Activated CD4-positive, alpha-beta memory T cell treated with anti-CD3 and anti-CD28 coated beads, Interleukin-2, amount 10 ng/mL, durations not matched to agents 7 days and 5 days (primary cell): ENCODE measurements at regions not wholly inside any gene's neighbourhood (a gene's known extent, or its start where the extent isn't known, plus 50 kb on each side); places are given as distances from the start of the nearest gene placed in this dataset.

Experiments used
- CTCF ChIA-PET: fragments of 350-600 bp; sonication (Branson Sonifier 250); formaldehyde crosslinking; loops from one replicate; lab custom pipeline; 2021; ENCODE audit warnings: antibody characterized with exemption, inconsistent platforms; lab: Charles Lee
- POLR2A ChIA-PET: fragments of 350-600 bp; sonication (Branson Sonifier 250); formaldehyde crosslinking; loops from one replicate; lab custom pipeline; 2021; ENCODE audit warnings: antibody characterized with exemption; lab: Charles Lee
- DNase-seq: peaks from one replicate; pipeline ENCODE4 v3.0.0-alpha.2; 2020
- H3K27ac Mint-ChIP-seq: one replicate; pipeline ENCODE4 v1.8.0; 2021; ENCODE audit warnings: mild to moderate bottlenecking, mixed read lengths
- H3K27me3 Mint-ChIP-seq: one replicate; pipeline ENCODE4 v1.8.0; 2021; ENCODE audit warnings: mixed read lengths
- H3K36me3 Mint-ChIP-seq: one replicate; pipeline ENCODE4 v1.8.0; 2021; ENCODE audit warnings: low read depth, mixed read lengths
- H3K4me1 Mint-ChIP-seq: one replicate; pipeline ENCODE4 v1.8.0; 2021; ENCODE audit warnings: mixed read lengths
- H3K4me3 Mint-ChIP-seq: one replicate; pipeline ENCODE4 v1.8.0; 2021; ENCODE audit warnings: mild to moderate bottlenecking, mixed read lengths
- H3K9me3 Mint-ChIP-seq: one replicate; pipeline ENCODE4 v1.8.0; 2021; ENCODE audit warnings: mixed read lengths

GRCh38 chr4:81883004-81883403 lies 411.3 kb upstream of the RASGEF1B start:
- H3K36me3 Mint-ChIP-seq = no peaks in the 10 kb centered on the region
- no peaks in the 10 kb centered on the region for H3K9me3 Mint-ChIP-seq
- no peak overlapping the region for H3K4me3 Mint-ChIP-seq
- no peaks in the 10 kb centered on the region for H3K4me1 Mint-ChIP-seq
- ChIA-PET CTCF (no interaction called here), POLR2A (no interaction called here)
- no peak overlapping the region for H3K27ac Mint-ChIP-seq
- H3K27me3 Mint-ChIP-seq = peaks cover 4% of the 10 kb centered on the region
- DNase-seq = no peak

GRCh38 chr4:81881855-81882621 lies 410.3 kb upstream of the RASGEF1B start:
- CTCF ChIA-PET = no interaction called here
- no peaks in the 10 kb centered on the region for H3K9me3 Mint-ChIP-seq

GRCh38 chr4:81876106-81876505 lies 404.4 kb upstream of the RASGEF1B start:
- Mint-ChIP-seq H3K9me3 (no peaks in the 10 kb centered on the region), H3K4me1 (no peaks in the 10 kb centered on the region), H3K36me3 (no peaks in the 10 kb centered on the region)

More at GRCh38 chr4:81881855-81882621, 410.3 kb upstream of the RASGEF1B start:
- DNase-seq = no peak
- POLR2A ChIA-PET = no interaction called here
- Mint-ChIP-seq H3K27ac (no peak overlapping the region), H3K36me3 (no peaks in the 10 kb centered on the region), H3K27me3 (peaks cover 4% of the 10 kb centered on the region), H3K4me1 (no peaks in the 10 kb centered on the region), H3K4me3 (no peak overlapping the region)

GRCh38 chr4:81874661-81875515 lies 403.2 kb upstream of the RASGEF1B start:
- no peaks in the 10 kb centered on the region for H3K9me3 Mint-ChIP-seq
- no peaks in the 10 kb centered on the region for H3K27me3 Mint-ChIP-seq
- no peaks in the 10 kb centered on the region for H3K36me3 Mint-ChIP-seq
- CTCF ChIA-PET = no interaction called here
- H3K4me1 Mint-ChIP-seq = no peaks in the 10 kb centered on the region
- DNase-seq = no peak
- H3K4me3 Mint-ChIP-seq = no peak overlapping the region
- POLR2A ChIA-PET = no interaction called here
- no peak overlapping the region for H3K27ac Mint-ChIP-seq

More at GRCh38 chr4:81876106-81876505, 404.4 kb upstream of the RASGEF1B start:
- CTCF ChIA-PET = no interaction called here
- no peak for DNase-seq
- Mint-ChIP-seq H3K27ac (no peak overlapping the region), H3K4me3 (no peak overlapping the region), H3K27me3 (no peaks in the 10 kb centered on the region)
- POLR2A ChIA-PET = no interaction called here

- H3K4me3 Mint-ChIP-seq = no peak overlapping the region
- CTCF ChIA-PET = no interaction called here
- no peaks in the 10 kb centered on the region for H3K4me1 Mint-ChIP-seq
Observed at GRCh38 chr4:81870275-81870674, 398.6 kb upstream of the RASGEF1B start.

GRCh38 chr4:81860111-81860510 lies 388.4 kb upstream of the RASGEF1B start:
- no peaks in the 10 kb centered on the region for H3K36me3 Mint-ChIP-seq
- H3K4me1 Mint-ChIP-seq = no peaks in the 10 kb centered on the region
- H3K4me3 Mint-ChIP-seq = no peak overlapping the region
- peaks cover 1% of the 10 kb centered on the region for H3K9me3 Mint-ChIP-seq
- H3K27ac Mint-ChIP-seq = no peak overlapping the region
- ChIA-PET CTCF (no interaction called here), POLR2A (no interaction called here)
- no peak for DNase-seq
- H3K27me3 Mint-ChIP-seq = peaks cover 2% of the 10 kb centered on the region

More at GRCh38 chr4:81870275-81870674, 398.6 kb upstream of the RASGEF1B start:
- Mint-ChIP-seq H3K36me3 (no peaks in the 10 kb centered on the region), H3K27ac (no peak overlapping the region), H3K9me3 (no peaks in the 10 kb centered on the region), H3K27me3 (no peaks in the 10 kb centered on the region)
- no peak for DNase-seq
- POLR2A ChIA-PET = no interaction called here

GRCh38 chr4:81854406-81854805 lies 382.7 kb upstream of the RASGEF1B start:
- ChIA-PET POLR2A (no interaction called here), CTCF (no interaction called here)
- no peaks in the 10 kb centered on the region for H3K4me1 Mint-ChIP-seq
- no peak overlapping the region for H3K4me3 Mint-ChIP-seq
- peaks cover 18% of the 10 kb centered on the region for H3K9me3 Mint-ChIP-seq
- no peak overlapping the region for H3K27ac Mint-ChIP-seq
- H3K27me3 Mint-ChIP-seq = no peaks in the 10 kb centered on the region
- no peaks in the 10 kb centered on the region for H3K36me3 Mint-ChIP-seq
- no peak for DNase-seq

- Mint-ChIP-seq H3K4me1 (no peaks in the 10 kb centered on the region), H3K4me3 (no peak overlapping the region), H3K36me3 (no peaks in the 10 kb centered on the region), H3K27ac (no peak overlapping the region), H3K9me3 (peaks cover 18% of the 10 kb centered on the region), H3K27me3 (no peaks in the 10 kb centered on the region)
- ChIA-PET POLR2A (no interaction called here), CTCF (no interaction called here)
- DNase-seq = no peak
Observed at GRCh38 chr4:81852031-81852715, 380.5 kb upstream of the RASGEF1B start.

- peaks cover 18% of the 10 kb centered on the region for H3K9me3 Mint-ChIP-seq
- no peak for DNase-seq
- no peaks in the 10 kb centered on the region for H3K27me3 Mint-ChIP-seq
- H3K36me3 Mint-ChIP-seq = no peaks in the 10 kb centered on the region
- no peak overlapping the region for H3K4me3 Mint-ChIP-seq
- ChIA-PET CTCF (interaction anchor here (1.1 kb wide), 1 partner anchor 379 kb away, joined by 3 read pairs; the partner anchor contains the start of gene RASGEF1B), POLR2A (no interaction called here)
- H3K4me1 Mint-ChIP-seq = no peaks in the 10 kb centered on the region
- H3K27ac Mint-ChIP-seq = no peak overlapping the region
Observed at GRCh38 chr4:81850701-81851100, 379.0 kb upstream of the RASGEF1B start.

- ChIA-PET POLR2A (no interaction called here), CTCF (interaction anchor here (1.1 to 6.1 kb wide), 4 partner anchors 16 to 393 kb away, joined by 3 to 66 read pairs (median 6); no protein-coding TSS in a partner anchor)
- no peak overlapping the region for H3K27ac Mint-ChIP-seq
- H3K9me3 Mint-ChIP-seq = no peaks in the 10 kb centered on the region
- no peaks in the 10 kb centered on the region for H3K36me3 Mint-ChIP-seq
- H3K4me3 Mint-ChIP-seq = no peak overlapping the region
- no peak for DNase-seq
- no peaks in the 10 kb centered on the region for H3K27me3 Mint-ChIP-seq
- H3K4me1 Mint-ChIP-seq = no peaks in the 10 kb centered on the region
Observed at GRCh38 chr4:81845761-81846160, 374.1 kb upstream of the RASGEF1B start.

GRCh38 chr4:81845273-81845672 lies 373.6 kb upstream of the RASGEF1B start:
- Mint-ChIP-seq H3K9me3 (no peaks in the 10 kb centered on the region), H3K27me3 (no peaks in the 10 kb centered on the region), H3K36me3 (no peaks in the 10 kb centered on the region), H3K4me1 (no peaks in the 10 kb centered on the region), H3K27ac (no peak overlapping the region), H3K4me3 (no peak overlapping the region)
- ChIA-PET POLR2A (no interaction called here), CTCF (interaction anchor here (1.0 to 6.1 kb wide), 8 partner anchors 16 to 440 kb away, joined by 3 to 66 read pairs (median 5); partner anchors contain the start of gene RASGEF1B)
- no peak for DNase-seq

GRCh38 chr4:81844717-81845116 lies 373.0 kb upstream of the RASGEF1B start:
- no peaks in the 10 kb centered on the region for H3K36me3 Mint-ChIP-seq
- H3K4me3 Mint-ChIP-seq = no peak overlapping the region
- H3K4me1 Mint-ChIP-seq = no peaks in the 10 kb centered on the region
- H3K9me3 Mint-ChIP-seq = no peaks in the 10 kb centered on the region
- H3K27me3 Mint-ChIP-seq = no peaks in the 10 kb centered on the region
- peak; percentile 73 for DNase-seq
- POLR2A ChIA-PET = interaction anchor here (1.1 kb wide), 1 partner anchor 374 kb away, joined by 4 read pairs; no protein-coding TSS in a partner anchor
- CTCF ChIA-PET = interaction anchor here (0.9 to 6.1 kb wide), 9 partner anchors 158 to 440 kb away, joined by 3 to 66 read pairs (median 4); partner anchors contain the start of gene RASGEF1B
- no peak overlapping the region for H3K27ac Mint-ChIP-seq
